ENCODE measurements at regions not wholly inside any gene's neighbourhood (a gene's known extent, or its start where the extent isn't known, plus 50 kb on each side); places are given as distances from the start of the nearest gene placed in this dataset.

DNA sequence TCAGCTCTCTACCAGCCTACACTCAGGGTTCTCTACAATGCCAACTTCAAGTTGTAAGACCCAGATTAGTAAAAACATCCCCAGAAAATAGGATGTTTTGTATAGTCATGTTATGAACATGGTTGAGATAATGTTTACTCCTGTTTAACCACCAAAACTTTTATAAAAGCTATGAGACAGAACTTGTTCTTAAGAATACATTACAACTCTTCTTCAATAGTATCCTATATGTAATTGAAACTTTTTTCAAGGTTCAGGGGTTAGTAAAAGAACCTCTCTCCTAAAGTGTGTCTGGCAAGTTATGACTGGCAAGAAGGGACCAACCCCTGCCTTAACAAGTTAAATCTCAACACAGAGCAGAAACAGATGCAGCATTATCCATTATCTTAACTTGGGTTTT lies 118.8 kb upstream of the STK17B start:
- H3K4me2 ChIP-seq (ENCODE audit: extremely low read depth, insufficient read depth, low read length): no peak overlapping the region
- no peaks in the 10 kb centered on the region for H3K36me3 ChIP-seq (ENCODE audit: control insufficient read depth, insufficient read depth, low read length)
- no peaks in the 10 kb centered on the region for H3K79me2 ChIP-seq (ENCODE audit: control insufficient read depth, insufficient read depth, low read length)
- H3K9me3 ChIP-seq (ENCODE audit: control insufficient read depth, insufficient read depth, low read depth, low read length): no peaks in the 10 kb centered on the region
- H3K27ac ChIP-seq (ENCODE audit: insufficient read depth, low read length): no peak overlapping the region
- peaks cover 11% of the 10 kb centered on the region for H3K4me1 ChIP-seq (ENCODE audit: control insufficient read depth, extremely low read depth, insufficient read depth, low read length)
- DNase-seq (ENCODE audit: low read depth in 2 of 2): no peak
- TF ChIP-seq, protein P1, sequence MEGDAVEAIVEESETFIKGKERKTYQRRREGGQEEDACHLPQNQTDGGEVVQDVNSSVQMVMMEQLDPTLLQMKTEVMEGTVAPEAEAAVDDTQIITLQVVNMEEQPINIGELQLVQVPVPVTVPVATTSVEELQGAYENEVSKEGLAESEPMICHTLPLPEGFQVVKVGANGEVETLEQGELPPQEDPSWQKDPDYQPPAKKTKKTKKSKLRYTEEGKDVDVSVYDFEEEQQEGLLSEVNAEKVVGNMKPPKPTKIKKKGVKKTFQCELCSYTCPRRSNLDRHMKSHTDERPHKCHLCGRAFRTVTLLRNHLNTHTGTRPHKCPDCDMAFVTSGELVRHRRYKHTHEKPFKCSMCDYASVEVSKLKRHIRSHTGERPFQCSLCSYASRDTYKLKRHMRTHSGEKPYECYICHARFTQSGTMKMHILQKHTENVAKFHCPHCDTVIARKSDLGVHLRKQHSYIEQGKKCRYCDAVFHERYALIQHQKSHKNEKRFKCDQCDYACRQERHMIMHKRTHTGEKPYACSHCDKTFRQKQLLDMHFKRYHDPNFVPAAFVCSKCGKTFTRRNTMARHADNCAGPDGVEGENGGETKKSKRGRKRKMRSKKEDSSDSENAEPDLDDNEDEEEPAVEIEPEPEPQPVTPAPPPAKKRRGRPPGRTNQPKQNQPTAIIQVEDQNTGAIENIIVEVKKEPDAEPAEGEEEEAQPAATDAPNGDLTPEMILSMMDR (conservative IDR thresholded peaks at IDR 0.05 in 1 of 2, IDR thresholded peaks at IDR 0.05 in 1 of 2; ENCODE audit: low read depth in 1 of 2, low read length in 2 of 2): no peak
- TF ChIP-seq EZH2 (IDR thresholded peaks at IDR 0.05; ENCODE audit: low read length, missing control alignments): no peak
- H3K27me3 ChIP-seq (ENCODE audit: control insufficient read depth, insufficient read depth, low read length): no peaks in the 10 kb centered on the region
- H2AFZ ChIP-seq (ENCODE audit: low read length): no peak overlapping the region
- no peak overlapping the region for H3K4me3 ChIP-seq (replicated peaks in 1 of 4; ENCODE audit: control extremely low read depth in 1 of 4, insufficient read depth in 1 of 4, low read depth in 3 of 4, low read length in 4 of 4)
- H3K9ac ChIP-seq (ENCODE audit: insufficient read depth, low read length): no peak overlapping the region
- H4K20me1 ChIP-seq (ENCODE audit: control insufficient read depth, extremely low read depth, insufficient read depth, low read length): no peaks in the 10 kb centered on the region

DNA sequence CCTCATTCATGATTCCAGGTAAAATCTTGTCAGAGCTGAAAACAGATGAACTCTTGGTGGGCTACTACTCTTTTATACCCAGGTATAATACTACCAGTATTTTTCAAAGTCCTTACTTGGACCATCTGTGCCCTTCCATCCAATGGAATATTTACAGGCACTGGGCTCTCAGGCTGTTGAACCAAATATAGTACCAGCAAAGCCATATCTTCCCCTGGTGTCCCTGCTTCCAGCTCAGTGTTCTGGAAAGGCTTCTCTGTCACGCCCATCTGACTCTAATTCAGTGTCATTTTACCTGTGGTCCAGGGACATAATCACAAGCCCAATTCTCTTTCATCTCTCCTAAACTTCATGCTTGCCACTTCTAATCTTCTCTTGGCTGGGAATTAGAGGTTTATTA lies 119.2 kb upstream of the STK17B start:
- no peak overlapping the region for H2AFZ ChIP-seq (ENCODE audit: low read length)
- no peaks in the 10 kb centered on the region for H3K79me2 ChIP-seq (ENCODE audit: control insufficient read depth, insufficient read depth, low read length)
- no peaks in the 10 kb centered on the region for H3K9me3 ChIP-seq (ENCODE audit: control insufficient read depth, insufficient read depth, low read depth, low read length)
- no peak for DNase-seq (ENCODE audit: low read depth in 2 of 2)
- TF ChIP-seq EZH2 (IDR thresholded peaks at IDR 0.05; ENCODE audit: low read length, missing control alignments): no peak
- TF ChIP-seq, protein P1 (conservative IDR thresholded peaks at IDR 0.05 in 1 of 2, IDR thresholded peaks at IDR 0.05 in 1 of 2; ENCODE audit: low read depth in 1 of 2, low read length in 2 of 2): no peak
- H3K36me3 ChIP-seq (ENCODE audit: control insufficient read depth, insufficient read depth, low read length): no peaks in the 10 kb centered on the region
- H3K27ac ChIP-seq (ENCODE audit: insufficient read depth, low read length): no peak overlapping the region
- H3K4me1 ChIP-seq (ENCODE audit: control insufficient read depth, extremely low read depth, insufficient read depth, low read length): peaks cover 11% of the 10 kb centered on the region
- H3K27me3 ChIP-seq (ENCODE audit: control insufficient read depth, insufficient read depth, low read length): no peaks in the 10 kb centered on the region
- H3K4me2 ChIP-seq (ENCODE audit: extremely low read depth, insufficient read depth, low read length): no peak overlapping the region
- no peaks in the 10 kb centered on the region for H4K20me1 ChIP-seq (ENCODE audit: control insufficient read depth, extremely low read depth, insufficient read depth, low read length)
- H3K9ac ChIP-seq (ENCODE audit: insufficient read depth, low read length): no peak overlapping the region
- H3K4me3 ChIP-seq (replicated peaks in 1 of 4; ENCODE audit: control extremely low read depth in 1 of 4, insufficient read depth in 1 of 4, low read depth in 3 of 4, low read length in 4 of 4): no peak overlapping the region

DNA sequence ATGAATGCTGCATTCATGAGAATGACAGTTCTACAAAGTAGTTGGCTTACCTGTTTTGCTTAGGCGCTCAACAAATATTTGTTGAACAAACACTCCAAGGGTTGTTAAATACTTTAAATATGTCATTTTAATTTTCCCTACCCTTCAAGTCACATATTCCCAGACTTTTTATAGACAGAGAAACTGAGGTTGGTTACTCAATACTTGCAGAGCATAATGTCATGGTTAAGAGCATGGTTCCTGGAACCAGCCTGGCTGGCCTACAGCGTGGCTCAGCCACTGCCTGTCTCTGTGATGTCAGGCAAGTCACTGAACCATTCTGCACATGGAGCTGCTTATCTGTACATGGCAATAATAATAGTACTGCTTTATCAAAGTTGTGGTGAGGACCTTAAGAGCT lies 120.0 kb upstream of the STK17B start:
- TF ChIP-seq EZH2 (IDR thresholded peaks at IDR 0.05; ENCODE audit: low read length, missing control alignments): no peak
- TF ChIP-seq, protein P1 (conservative IDR thresholded peaks at IDR 0.05 in 1 of 2, IDR thresholded peaks at IDR 0.05 in 1 of 2; ENCODE audit: low read depth in 1 of 2, low read length in 2 of 2): no peak
- H3K36me3 ChIP-seq (ENCODE audit: control insufficient read depth, insufficient read depth, low read length): no peaks in the 10 kb centered on the region
- peaks cover 11% of the 10 kb centered on the region for H3K4me1 ChIP-seq (ENCODE audit: control insufficient read depth, extremely low read depth, insufficient read depth, low read length)
- no peak for DNase-seq (ENCODE audit: low read depth in 2 of 2)
- H3K27me3 ChIP-seq (ENCODE audit: control insufficient read depth, insufficient read depth, low read length): no peaks in the 10 kb centered on the region
- no peaks in the 10 kb centered on the region for H3K9me3 ChIP-seq (ENCODE audit: control insufficient read depth, insufficient read depth, low read depth, low read length)
- no peak overlapping the region for H3K4me2 ChIP-seq (ENCODE audit: extremely low read depth, insufficient read depth, low read length)
- H3K79me2 ChIP-seq (ENCODE audit: control insufficient read depth, insufficient read depth, low read length): no peaks in the 10 kb centered on the region
- H3K9ac ChIP-seq (ENCODE audit: insufficient read depth, low read length): no peak overlapping the region
- H3K4me3 ChIP-seq (replicated peaks in 1 of 4; ENCODE audit: control extremely low read depth in 1 of 4, insufficient read depth in 1 of 4, low read depth in 3 of 4, low read length in 4 of 4): no peak overlapping the region
- no peaks in the 10 kb centered on the region for H4K20me1 ChIP-seq (ENCODE audit: control insufficient read depth, extremely low read depth, insufficient read depth, low read length)
- H3K27ac ChIP-seq (ENCODE audit: insufficient read depth, low read length): no peak overlapping the region
- no peak overlapping the region for H2AFZ ChIP-seq (ENCODE audit: low read length)
